Posterior cingulate gyrus (tissue), 11 donors: ENCODE measurements at regions not wholly inside any gene's neighbourhood (a gene's known extent, or its start where the extent isn't known, plus 50 kb on each side); places are given as distances from the start of the nearest gene placed in this dataset.
"Not testable (repeated sequence)": the region's sequence is repeated elsewhere in the genome, so short reads cannot be mapped to it uniquely, and the experiment has no call there.

Experiments used
- DNase-seq, 10 donors: peaks; one replicate each; pipeline versions ENCODE4 v3.0.0 to v3.0.0-alpha.2; 2020 to 2021; ENCODE audit warnings: mixed read lengths in 3 of 10
- intact Hi-C: fragments of 100-400 bp; cut with DNase I; formaldehyde crosslinking; loops from one replicate; pipeline ENCODE4 v1.15.1; 2023

- intact Hi-C loops: no loop called here
- no peak for DNase-seq
Observed at GRCh38 chr13:65746406-65746921, 1483.7 kb downstream of the PCDH9 start.

- intact Hi-C loops: no loop called here
- no peak for DNase-seq
Observed at GRCh38 chr13:65744836-65745235, 1485.3 kb downstream of the PCDH9 start.

GRCh38 chr13:65733110-65733509 lies 1497.0 kb downstream of the PCDH9 start:
- no peak for DNase-seq
- intact Hi-C loops: no loop called here

GRCh38 chr13:65727070-65727469 lies 1503.1 kb downstream of the PCDH9 start:
- intact Hi-C loops: no loop called here
- DNase-seq: no peak

- DNase-seq: no peak
Observed at GRCh38 chr13:65725006-65725405, 1505.1 kb downstream of the PCDH9 start.

GRCh38 chr13:65724226-65724625 lies 1505.9 kb downstream of the PCDH9 start:
- intact Hi-C loops: no loop called here
- no peak for DNase-seq

More at GRCh38 chr13:65725006-65725405, 1505.1 kb downstream of the PCDH9 start:
- intact Hi-C loops: no loop called here

- intact Hi-C loops: no loop called here
Observed at GRCh38 chr13:65722506-65722905, 1507.6 kb downstream of the PCDH9 start.

GRCh38 chr13:65719831-65720230 lies 1510.3 kb downstream of the PCDH9 start:
- DNase-seq: no peak
- intact Hi-C loops: no loop called here

More at GRCh38 chr13:65722506-65722905, 1507.6 kb downstream of the PCDH9 start:
- no peak for DNase-seq

GRCh38 chr13:65710514-65710913 lies 1519.6 kb downstream of the PCDH9 start:
- intact Hi-C loops: no loop called here
- DNase-seq: no peak

- intact Hi-C loops: no loop called here
- DNase-seq: no peak
Observed at GRCh38 chr13:65697843-65698242, 1532.3 kb downstream of the PCDH9 start.

- no peak for DNase-seq
Observed at GRCh38 chr13:65679240-65679639, 1550.9 kb downstream of the PCDH9 start.

GRCh38 chr13:65677906-65678305 lies 1552.2 kb downstream of the PCDH9 start:
- intact Hi-C loops: no loop called here

More at GRCh38 chr13:65679240-65679639, 1550.9 kb downstream of the PCDH9 start:
- intact Hi-C loops: no loop called here

GRCh38 chr13:65675383-65675782 lies 1554.8 kb downstream of the PCDH9 start:
- intact Hi-C loops: not testable (repeated sequence)
- peak in 3 of 10 donors; percentile 37 to 61 (median 58) for DNase-seq

More at GRCh38 chr13:65677906-65678305, 1552.2 kb downstream of the PCDH9 start:
- no peak for DNase-seq

- intact Hi-C loops: no loop called here
- no peak for DNase-seq
Observed at GRCh38 chr13:65670014-65670625, 1560.0 kb downstream of the PCDH9 start.

GRCh38 chr13:65660731-65661130 lies 1569.4 kb downstream of the PCDH9 start:
- intact Hi-C loops: no loop called here
- DNase-seq: no peak

- intact Hi-C loops: loop anchor here (5.0 kb wide), 1 partner anchor 1580 kb away; no protein-coding TSS in a partner anchor
- DNase-seq: no peak
Observed at GRCh38 chr13:65656740-65657329, 1573.3 kb downstream of the PCDH9 start.

- DNase-seq: no peak
- intact Hi-C loops: no loop called here
Observed at GRCh38 chr13:65653613-65654012, 1576.5 kb downstream of the PCDH9 start.

- no peak for DNase-seq
- intact Hi-C loops: no loop called here
Observed at GRCh38 chr13:65650321-65650720, 1579.8 kb downstream of the PCDH9 start.

- no peak for DNase-seq
- intact Hi-C loops: no loop called here
Observed at GRCh38 chr13:65642996-65643395, 1587.1 kb downstream of the PCDH9 start.

GRCh38 chr13:65642301-65642700 lies 1587.8 kb downstream of the PCDH9 start:
- intact Hi-C loops: no loop called here
- no peak for DNase-seq

- DNase-seq: no peak
- intact Hi-C loops: loop anchor here (10.0 kb wide), 1 partner anchor 1164 kb away; no protein-coding TSS in a partner anchor
Observed at GRCh38 chr13:65638572-65639168, 1591.5 kb downstream of the PCDH9 start.
